ENCODE measurements at regions not wholly inside any gene's neighbourhood (a gene's known extent, or its start where the extent isn't known, plus 50 kb on each side); places are given as distances from the start of the nearest gene placed in this dataset.

DNA sequence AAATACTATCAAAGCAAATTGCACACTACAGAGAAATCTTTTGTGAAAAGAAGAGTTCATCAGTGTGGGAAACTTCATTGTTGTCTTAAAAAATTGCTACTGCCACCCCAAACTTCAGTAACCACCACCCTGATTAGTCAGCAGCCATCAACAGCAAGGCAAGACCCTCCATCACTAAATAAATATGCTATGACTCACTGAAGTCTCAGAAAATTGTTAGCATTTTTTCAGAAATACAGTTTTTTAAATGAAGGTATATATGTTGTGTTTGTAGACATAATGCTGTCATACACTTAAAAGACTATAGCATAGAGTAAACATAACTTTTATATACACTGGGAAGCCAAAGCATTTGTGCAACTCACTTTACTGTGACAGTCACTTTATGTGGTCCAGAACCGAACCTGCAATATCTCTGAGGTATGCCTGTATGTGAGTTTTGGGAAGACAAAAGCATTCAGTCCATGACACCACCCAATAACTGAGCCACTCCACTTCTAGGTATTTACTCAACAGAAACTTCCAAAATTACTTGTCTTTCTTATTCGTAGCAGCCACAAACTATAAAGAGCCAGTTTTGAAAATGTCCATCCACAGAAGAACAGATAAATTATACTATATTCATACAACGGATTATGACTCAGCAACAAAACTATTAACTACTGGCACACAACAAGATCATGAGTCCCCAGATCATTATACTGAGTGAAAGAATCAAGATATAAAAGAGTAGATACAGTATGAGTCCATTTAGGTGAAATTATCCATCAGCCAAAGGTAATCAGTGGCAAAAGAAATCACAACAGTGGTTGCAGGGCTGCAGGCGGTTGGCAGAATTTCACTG lies 649.6 kb downstream of the BCL11B start:
- Mint-ChIP-seq H3K27ac (no peak overlapping the region), H3K4me3 (no peak overlapping the region), H3K36me3 (ENCODE audit: low read depth) (no peaks in the 10 kb centered on the region), H3K4me1 (no peaks in the 10 kb centered on the region), H3K9me3 (peaks cover 14% of the 10 kb centered on the region), H3K27me3 (ENCODE audit: insufficient read depth) (no peaks in the 10 kb centered on the region)
- Histone ChIP-seq H3K27me3 (ENCODE audit: control insufficient read depth, insufficient read depth, low read length, poor library complexity, severe bottlenecking) (no peaks in the 10 kb centered on the region), H3K27ac (ENCODE audit: low read depth, low read length) (no peak overlapping the region), H3K4me1 (ENCODE audit: control insufficient read depth, insufficient read depth, low read length) (no peaks in the 10 kb centered on the region), H3K36me3 (ENCODE audit: control insufficient read depth, insufficient read depth, low read length) (no peaks in the 10 kb centered on the region), H3K4me3 (ENCODE audit: low read length) (no peak overlapping the region), H3K9ac (ENCODE audit: extremely low read depth, low read length, poor library complexity, severe bottlenecking) (no peak overlapping the region), H3K9me3 (ENCODE audit: control insufficient read depth, low read length) (no peaks in the 10 kb centered on the region)
- WGBS, 2 experiments (ENCODE audit: insufficient coverage in 1 of 2, insufficient read length in 1 of 2) = 90 to 91% methylated on average over 2 to 4 of the region's 4 CpGs
- TF ChIP-seq, protein P1, sequence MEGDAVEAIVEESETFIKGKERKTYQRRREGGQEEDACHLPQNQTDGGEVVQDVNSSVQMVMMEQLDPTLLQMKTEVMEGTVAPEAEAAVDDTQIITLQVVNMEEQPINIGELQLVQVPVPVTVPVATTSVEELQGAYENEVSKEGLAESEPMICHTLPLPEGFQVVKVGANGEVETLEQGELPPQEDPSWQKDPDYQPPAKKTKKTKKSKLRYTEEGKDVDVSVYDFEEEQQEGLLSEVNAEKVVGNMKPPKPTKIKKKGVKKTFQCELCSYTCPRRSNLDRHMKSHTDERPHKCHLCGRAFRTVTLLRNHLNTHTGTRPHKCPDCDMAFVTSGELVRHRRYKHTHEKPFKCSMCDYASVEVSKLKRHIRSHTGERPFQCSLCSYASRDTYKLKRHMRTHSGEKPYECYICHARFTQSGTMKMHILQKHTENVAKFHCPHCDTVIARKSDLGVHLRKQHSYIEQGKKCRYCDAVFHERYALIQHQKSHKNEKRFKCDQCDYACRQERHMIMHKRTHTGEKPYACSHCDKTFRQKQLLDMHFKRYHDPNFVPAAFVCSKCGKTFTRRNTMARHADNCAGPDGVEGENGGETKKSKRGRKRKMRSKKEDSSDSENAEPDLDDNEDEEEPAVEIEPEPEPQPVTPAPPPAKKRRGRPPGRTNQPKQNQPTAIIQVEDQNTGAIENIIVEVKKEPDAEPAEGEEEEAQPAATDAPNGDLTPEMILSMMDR (conservative IDR thresholded peaks at IDR 0.05) = no peak
- DNase-seq = no peak

DNA sequence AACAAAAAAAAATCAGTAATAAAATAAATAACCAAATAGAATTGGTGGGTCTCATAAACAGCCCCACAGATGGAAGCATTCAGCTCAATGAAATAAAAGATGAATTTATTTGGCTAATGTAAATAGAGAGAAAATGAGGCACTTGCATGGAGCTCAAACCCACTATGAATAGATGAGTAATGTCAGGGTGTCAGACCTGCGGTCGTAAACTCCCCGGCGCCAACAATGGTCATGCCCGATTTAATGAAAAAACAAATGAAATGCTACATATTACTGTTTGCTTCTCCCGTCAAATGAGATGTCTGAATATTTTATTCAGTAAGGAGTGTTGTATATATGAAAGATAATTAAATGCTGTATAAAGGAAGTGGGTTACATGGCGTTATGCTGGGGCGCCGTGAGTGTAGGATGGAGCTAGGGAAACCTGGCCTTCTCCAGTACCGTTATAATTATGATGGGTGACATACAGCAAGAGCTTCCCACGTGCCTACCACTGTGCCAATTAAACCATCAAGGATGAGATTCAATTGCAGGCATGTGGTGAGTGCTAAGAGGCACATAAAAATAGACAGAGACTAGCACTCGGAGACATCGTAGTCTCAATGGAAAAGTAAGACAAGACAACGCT lies 648.1 kb downstream of the BCL11B start:
- no peak overlapping the region for H3K27ac Mint-ChIP-seq
- H3K27me3 Mint-ChIP-seq (ENCODE audit: insufficient read depth) = no peaks in the 10 kb centered on the region
- Histone ChIP-seq H3K4me1 (ENCODE audit: control insufficient read depth, insufficient read depth, low read length) (no peaks in the 10 kb centered on the region), H3K4me3 (ENCODE audit: low read length) (no peak overlapping the region), H3K9ac (ENCODE audit: extremely low read depth, low read length, poor library complexity, severe bottlenecking) (no peak overlapping the region), H3K27me3 (ENCODE audit: control insufficient read depth, insufficient read depth, low read length, poor library complexity, severe bottlenecking) (no peaks in the 10 kb centered on the region), H3K27ac (ENCODE audit: low read depth, low read length) (no peak overlapping the region), H3K36me3 (ENCODE audit: control insufficient read depth, insufficient read depth, low read length) (no peaks in the 10 kb centered on the region), H3K9me3 (ENCODE audit: control insufficient read depth, low read length) (no peaks in the 10 kb centered on the region)
- H3K4me3 Mint-ChIP-seq = no peak overlapping the region
- H3K36me3 Mint-ChIP-seq (ENCODE audit: low read depth) = no peaks in the 10 kb centered on the region
- TF ChIP-seq, protein P1 (conservative IDR thresholded peaks at IDR 0.05) = no peak
- no peak for DNase-seq
- no peaks in the 10 kb centered on the region for H3K4me1 Mint-ChIP-seq
- peaks cover 7% of the 10 kb centered on the region for H3K9me3 Mint-ChIP-seq
- 95 to 97% methylated on average over 13 to 14 of the region's 14 CpGs for WGBS, 2 experiments (ENCODE audit: insufficient coverage in 1 of 2, insufficient read length in 1 of 2)

DNA sequence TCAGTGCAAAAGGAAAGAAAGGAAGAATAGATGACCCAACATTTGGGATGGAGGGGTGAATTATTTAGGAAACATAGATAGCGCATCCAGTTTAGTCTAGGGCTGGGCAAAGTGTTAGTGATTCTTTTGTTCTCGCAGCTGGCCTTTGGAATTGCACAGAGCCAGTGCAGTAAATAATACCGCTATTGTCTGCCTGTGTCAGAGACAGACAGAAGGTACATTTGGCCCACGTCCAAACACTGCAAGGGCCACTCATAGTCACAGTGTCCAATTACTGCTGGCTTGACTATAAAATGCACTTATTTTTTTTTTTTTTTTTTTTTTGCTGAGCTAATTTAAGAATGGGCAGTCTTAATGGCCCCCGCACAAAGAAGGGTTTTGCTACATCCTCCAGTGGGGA lies 638.6 kb downstream of the BCL11B start:
- peak overlapping the region; percentile 84 for H3K27ac ChIP-seq (ENCODE audit: low read depth, low read length)
- H3K9me3 ChIP-seq (ENCODE audit: control insufficient read depth, low read length) = no peaks in the 10 kb centered on the region
- H3K9ac ChIP-seq (ENCODE audit: extremely low read depth, low read length, poor library complexity, severe bottlenecking) = no peak overlapping the region
- 79 to 89% methylated on average over 2 to 5 of the region's 5 CpGs for WGBS, 2 experiments (ENCODE audit: insufficient coverage in 1 of 2, insufficient read length in 1 of 2)
- Mint-ChIP-seq H3K9me3 (no peaks in the 10 kb centered on the region), H3K4me3 (no peak overlapping the region), H3K4me1 (peaks cover 12% of the 10 kb centered on the region), H3K27ac (no peak overlapping the region), H3K27me3 (ENCODE audit: insufficient read depth) (no peaks in the 10 kb centered on the region), H3K36me3 (ENCODE audit: low read depth) (no peaks in the 10 kb centered on the region)
- H3K4me3 ChIP-seq (ENCODE audit: low read length) = no peak overlapping the region
- TF ChIP-seq, protein P1 (conservative IDR thresholded peaks at IDR 0.05) = no peak
- no peaks in the 10 kb centered on the region for H3K27me3 ChIP-seq (ENCODE audit: control insufficient read depth, insufficient read depth, low read length, poor library complexity, severe bottlenecking)
- H3K36me3 ChIP-seq (ENCODE audit: control insufficient read depth, insufficient read depth, low read length) = no peaks in the 10 kb centered on the region
- no peaks in the 10 kb centered on the region for H3K4me1 ChIP-seq (ENCODE audit: control insufficient read depth, insufficient read depth, low read length)
- DNase-seq = no peak

All from endodermal cell (in vitro differentiated cells).